HG02571 (cell line): ENCODE measurements at regions not wholly inside any gene's neighbourhood (a gene's known extent, or its start where the extent isn't known, plus 50 kb on each side); places are given as distances from the start of the nearest gene placed in this dataset.

Experiments used
- ATAC-seq: cut with Tn5 transposase; IDR thresholded peaks from one replicate; pipeline ENCODE4 v1.9.1; 2021; ENCODE audit warnings: mild to moderate bottlenecking, moderate library complexity; ENCODE audit not compliant: unreplicated experiment

DNA sequence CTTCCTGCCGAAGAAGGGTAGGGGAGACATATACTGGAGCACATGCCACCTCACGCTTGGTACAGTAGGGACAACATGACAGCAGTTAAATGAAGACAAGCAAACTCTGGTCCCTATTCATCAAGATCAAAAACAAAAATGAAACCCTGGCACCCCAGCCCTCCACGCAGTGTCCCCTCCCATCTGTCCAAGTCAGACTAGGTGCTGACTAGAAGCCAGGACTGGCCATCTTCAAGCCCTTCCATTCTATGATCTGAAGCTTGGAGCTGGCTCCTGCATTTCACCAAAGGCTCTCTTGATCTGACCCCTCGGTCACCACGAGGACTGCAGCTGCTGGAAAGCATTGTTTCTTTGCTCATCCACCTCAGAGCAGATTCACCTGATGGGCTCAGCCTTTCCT, 158.9 kb upstream of the GGTLC1 start:
- no peak for ATAC-seq

- ATAC-seq, result no peak
These were observed 157.7 kb upstream of the GGTLC1 start for GRCh38 chr20:24146231-24146634.

GRCh38 chr20:24144371-24144770, 155.8 kb upstream of the GGTLC1 start:
- ATAC-seq, result no peak

- no peak for ATAC-seq
These were observed 152.5 kb upstream of the GGTLC1 start for GRCh38 chr20:24141111-24141510.

- ATAC-seq, result no peak
These were observed 151.3 kb upstream of the GGTLC1 start for GRCh38 chr20:24139846-24140245.

DNA sequence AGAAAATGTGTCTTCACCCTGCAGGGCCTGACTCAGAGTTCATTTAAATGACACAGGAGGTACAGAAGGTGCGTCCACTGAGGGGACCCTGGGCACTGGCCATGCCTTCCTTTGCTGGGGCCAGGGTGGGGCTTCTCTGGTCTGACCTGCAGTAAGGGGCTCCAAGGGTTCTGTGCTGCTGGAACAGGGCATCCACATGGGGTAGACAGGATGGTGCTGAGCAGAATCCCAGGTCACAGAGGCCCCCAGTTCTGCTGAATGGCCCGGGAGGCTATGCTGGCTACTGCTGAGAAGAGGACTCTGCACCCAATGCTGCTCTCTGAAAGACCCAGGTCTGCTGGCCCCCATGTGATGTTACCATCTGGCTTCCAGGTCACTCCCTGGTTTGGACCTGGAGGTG, 150.4 kb upstream of the GGTLC1 start:
- ATAC-seq, result no peak

GRCh38 chr20:24138196-24138857, 149.7 kb upstream of the GGTLC1 start:
- ATAC-seq, result no peak

GRCh38 chr20:24136659-24137246, 148.2 kb upstream of the GGTLC1 start:
- no peak for ATAC-seq

DNA sequence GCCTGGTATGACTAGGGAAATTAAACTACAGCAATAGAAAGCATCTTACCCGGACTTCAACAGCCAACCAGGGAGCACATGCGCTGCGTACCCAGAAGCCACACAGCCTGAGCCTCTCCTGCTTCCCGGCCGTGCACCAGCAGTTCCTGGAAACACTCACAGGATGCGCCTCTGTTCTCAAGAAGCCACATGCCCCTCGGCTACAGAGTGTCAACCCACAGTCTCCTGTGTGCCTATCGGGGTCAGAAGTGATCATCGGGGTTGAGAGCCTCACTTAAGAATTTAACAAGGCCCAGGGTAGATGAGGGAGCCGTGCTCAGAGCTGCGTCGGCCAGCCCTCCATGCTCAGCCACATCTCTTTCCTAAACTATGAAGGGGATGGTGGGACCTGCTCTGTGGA, 147.2 kb upstream of the GGTLC1 start:
- ATAC-seq, result no peak

DNA sequence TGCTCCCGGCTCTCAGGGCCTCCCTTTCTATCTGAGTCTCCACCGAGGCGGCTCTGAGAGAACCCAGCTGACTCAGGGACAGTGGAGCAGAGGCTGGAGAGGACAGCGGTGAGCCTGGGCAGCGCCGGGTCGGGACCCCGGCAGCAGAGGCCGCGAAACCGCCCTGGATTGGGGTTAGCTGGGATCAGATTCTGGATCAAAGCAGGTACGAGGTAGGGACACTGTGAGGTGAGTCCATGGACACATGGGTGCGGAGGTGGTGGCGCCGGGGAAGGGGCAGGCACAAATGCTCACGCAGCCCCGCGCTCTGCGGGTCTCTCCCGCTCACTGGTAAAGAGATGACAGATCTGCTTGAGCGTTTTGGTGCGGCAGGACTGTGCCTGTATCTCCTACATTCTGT, 146.4 kb upstream of the GGTLC1 start:
- no peak for ATAC-seq

GRCh38 chr20:24134284-24134683, 145.7 kb upstream of the GGTLC1 start:
- no peak for ATAC-seq

GRCh38 chr20:24132246-24132645, 143.7 kb upstream of the GGTLC1 start:
- ATAC-seq, result no peak

DNA sequence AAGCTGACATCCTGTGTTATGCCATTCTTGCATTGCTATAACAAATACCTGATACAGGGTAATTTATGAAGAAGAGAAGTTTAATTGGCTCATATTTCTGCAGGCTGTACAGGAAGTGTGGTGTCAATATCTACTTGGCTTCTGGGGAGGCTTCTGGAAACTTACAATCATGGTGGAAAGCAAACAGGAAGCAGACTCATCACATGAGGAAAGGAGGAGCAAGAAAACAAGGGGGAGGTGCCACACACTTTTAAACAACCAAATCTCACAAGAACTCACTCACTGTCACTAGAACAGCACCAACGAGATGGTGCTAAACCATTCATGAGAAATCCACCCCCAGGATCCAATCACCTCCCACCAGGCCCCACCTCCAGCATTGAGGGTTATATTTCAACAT, 143.1 kb upstream of the GGTLC1 start:
- no peak for ATAC-seq

- no peak for ATAC-seq
These were observed 142.7 kb upstream of the GGTLC1 start for GRCh38 chr20:24131281-24131680.

- no peak for ATAC-seq
These were observed 141.1 kb upstream of the GGTLC1 start for GRCh38 chr20:24129641-24130040.

GRCh38 chr20:24124951-24125650, 136.5 kb upstream of the GGTLC1 start:
- ATAC-seq, result no peak

GRCh38 chr20:24124003-24124402, 135.4 kb upstream of the GGTLC1 start:
- ATAC-seq, result no peak

GRCh38 chr20:24118441-24119175, 130.0 kb upstream of the GGTLC1 start:
- ATAC-seq, result no peak

DNA sequence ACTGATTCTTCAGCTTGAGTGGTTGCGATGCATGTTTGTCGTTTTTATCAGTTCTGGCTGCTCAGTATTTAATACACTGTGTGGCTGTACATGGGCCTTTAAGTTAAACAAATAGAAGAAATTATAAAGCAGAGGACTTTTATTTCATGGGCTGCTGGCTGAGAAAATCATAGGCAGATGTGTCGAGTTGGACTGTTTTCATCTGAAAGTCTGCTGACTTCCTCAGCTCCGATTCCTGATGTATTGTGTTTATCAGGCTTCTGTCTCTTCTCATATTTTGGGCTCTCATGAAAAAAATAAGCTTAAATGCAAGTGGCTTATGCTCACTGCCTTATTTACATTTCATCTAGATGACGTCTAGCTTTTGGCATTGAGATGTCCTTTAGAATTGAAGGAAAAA, 129.5 kb upstream of the GGTLC1 start:
- ATAC-seq, result no peak

- ATAC-seq, result no peak
These were observed 128.8 kb upstream of the GGTLC1 start for GRCh38 chr20:24117383-24117782.

DNA sequence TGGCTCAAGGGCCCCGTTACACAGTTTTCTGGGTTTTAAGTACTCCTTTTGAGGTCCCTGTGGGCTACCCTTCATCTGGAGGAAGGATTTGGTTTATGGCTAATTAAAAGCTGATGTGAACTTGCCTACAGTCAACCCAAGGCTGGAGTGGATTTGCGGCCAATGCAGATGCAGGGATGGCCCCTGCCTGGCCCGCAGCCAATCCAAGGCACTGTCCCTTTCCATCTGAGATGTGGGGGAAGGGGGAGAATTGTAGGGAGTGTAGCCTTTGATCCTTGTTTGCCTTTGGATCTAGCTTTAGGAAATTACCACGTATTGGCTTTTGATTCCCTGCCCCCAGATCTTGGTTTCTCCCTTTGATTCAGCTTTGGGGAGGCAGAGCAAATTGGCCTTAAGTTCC, 128.0 kb upstream of the GGTLC1 start:
- no peak for ATAC-seq

DNA sequence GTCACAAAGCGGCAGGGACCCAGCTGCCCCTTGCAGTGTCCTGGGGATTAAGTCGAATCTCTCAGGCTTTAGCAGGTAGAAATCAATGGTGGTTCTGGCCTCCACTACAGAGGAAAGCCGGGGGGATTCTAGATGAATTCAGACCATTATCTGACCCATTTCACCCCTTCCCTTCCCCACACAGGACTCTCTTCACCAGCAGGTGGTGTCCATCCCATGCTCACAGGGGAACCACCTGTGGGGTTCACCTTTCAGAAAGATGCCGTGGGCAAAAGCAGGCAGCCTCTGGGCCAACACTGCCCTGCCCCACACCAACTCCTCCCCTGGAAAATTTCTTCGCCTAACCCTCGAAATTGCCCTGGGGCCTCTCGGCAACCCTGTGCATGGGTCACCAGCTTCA, 123.8 kb upstream of the GGTLC1 start:
- ATAC-seq, result no peak
